ENCODE measurements at regions not wholly inside any gene's neighbourhood (a gene's known extent, or its start where the extent isn't known, plus 50 kb on each side); places are given as distances from the start of the nearest gene placed in this dataset.
"Not testable (repeated sequence)": the region's sequence is repeated elsewhere in the genome, so short reads cannot be mapped to it uniquely, and the experiment has no call there.

DNA sequence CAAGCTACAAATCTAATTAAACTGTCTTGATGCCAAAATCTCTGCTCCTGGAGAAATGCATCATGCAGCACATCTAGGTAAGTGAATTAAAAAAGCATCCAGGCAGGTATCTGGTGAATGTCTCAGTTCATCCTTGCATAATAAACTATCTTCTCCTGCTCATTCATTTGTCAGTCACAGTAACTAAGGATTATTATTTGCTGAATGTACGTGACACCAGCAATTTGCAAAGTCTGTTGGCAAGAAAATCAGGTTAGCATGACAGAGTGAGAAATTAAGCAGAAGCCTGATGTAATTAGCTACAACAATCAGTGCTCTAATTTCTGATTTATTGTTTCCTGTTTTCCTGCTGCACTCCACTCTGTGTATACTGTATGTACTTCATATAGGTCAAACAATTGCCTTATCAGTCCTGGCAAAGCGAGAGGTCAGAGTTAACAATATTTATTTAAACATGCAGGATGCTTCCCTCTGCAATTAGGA lies 213.6 kb downstream of the FBXO8 start:
- no peak for DNase-seq (ENCODE audit: low read depth)

DNA sequence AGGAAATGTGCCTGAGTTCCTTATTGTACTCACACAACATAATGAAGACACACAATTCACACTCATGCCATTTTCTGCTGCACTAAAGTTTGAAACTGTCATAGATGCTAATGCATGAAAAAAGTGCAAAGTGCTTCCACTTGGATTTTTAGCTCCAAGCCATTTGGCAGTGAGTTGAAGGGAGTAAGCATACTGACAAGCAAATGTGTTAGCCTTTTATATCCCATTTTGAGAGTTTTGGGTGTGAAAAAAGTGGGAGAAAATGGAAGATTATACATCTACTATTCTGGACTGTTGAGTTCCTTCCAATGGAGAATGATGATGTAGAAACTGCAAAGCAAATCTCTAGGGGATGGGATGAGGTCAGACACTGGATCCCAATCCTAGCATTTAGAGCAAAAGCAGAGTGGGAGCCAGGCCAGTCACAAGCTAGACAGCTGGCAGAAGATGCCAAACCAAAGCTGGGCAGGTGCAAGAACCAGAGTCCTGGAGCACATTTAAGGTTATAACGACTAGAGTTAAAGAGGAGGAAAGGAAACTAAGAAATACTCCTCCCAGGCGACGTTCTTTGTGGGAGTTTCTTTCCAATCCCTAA lies 216.8 kb downstream of the FBXO8 start:
- no peak for DNase-seq (ENCODE audit: low read depth)

DNA sequence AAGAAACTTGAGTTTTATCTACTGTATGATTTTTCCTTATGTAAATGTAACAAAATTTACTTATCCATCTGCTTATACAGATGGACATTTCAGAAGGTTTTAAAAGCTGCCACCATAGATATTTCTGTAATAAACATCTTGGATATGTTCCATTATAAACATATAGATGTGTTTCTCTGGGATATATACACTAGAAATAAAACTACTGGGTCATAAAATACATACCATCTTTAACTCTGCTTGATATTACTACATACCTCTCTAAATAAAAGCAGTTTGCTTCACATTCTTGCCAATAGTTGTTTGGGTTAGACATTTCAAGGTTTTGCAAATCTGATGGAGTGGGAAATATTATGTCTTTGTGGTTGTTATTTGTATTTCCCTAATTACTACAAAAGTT lies 220.6 kb downstream of the FBXO8 start:
- DNase-seq (ENCODE audit: low read depth), result no peak

DNA sequence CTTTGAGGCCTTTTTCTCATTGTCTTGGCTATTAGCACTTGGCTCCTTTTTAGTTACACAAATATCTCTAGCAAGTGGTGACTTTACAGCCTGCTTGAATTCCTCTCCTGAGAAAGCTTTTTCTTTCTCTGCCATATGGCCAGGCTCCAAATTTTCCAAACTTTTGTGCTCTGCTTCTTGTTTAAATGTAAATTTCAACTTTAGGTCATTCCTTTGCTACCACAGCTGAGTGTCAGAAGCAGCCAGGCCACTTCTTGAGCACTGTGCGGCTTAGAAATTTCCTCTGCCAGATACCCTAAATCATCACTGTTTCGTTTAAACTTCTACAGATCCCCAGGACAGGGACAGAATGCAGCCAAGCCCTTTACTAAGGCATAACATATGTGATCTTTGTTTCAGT lies 222.4 kb downstream of the FBXO8 start:
- no peak for DNase-seq (ENCODE audit: low read depth)

DNA sequence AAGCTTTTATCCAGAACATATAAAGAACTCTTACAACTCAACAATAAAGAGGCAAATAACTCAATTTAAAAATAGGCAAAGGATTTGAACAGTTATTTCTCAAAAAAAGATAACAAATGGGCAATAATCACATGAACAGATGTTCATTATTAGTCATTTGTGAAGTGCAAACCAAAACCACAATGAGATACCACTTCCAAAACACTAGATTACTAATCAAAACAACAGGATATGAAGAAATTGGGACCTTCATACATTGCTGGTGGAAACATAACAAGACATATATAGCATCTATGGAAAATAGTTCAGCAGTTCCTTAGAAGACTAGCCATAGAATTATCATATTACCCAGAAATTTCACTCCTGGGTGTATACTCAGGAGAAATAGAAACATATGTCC lies 224.6 kb downstream of the FBXO8 start:
- no peak for DNase-seq (ENCODE audit: low read depth)

DNA sequence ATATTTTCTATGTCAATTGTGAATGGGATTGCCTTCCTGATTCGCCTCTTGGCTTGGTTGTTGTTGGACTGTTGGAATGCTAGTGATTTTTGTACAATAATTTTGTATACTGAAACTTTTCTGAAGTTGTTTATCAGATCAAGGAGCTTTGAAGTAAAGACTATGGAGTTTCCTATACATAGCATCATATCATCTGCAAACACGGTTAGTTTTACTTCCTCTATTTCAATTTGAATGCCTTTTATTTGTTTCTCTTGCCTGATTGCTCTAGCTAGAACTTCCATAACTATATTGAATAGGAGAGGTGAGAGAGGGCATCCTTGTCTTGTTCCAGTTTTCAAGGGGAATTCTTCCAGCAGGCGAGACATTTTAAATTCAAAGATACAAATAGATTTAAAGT lies 226.5 kb downstream of the FBXO8 start:
- no peak for DNase-seq (ENCODE audit: low read depth)

DNA sequence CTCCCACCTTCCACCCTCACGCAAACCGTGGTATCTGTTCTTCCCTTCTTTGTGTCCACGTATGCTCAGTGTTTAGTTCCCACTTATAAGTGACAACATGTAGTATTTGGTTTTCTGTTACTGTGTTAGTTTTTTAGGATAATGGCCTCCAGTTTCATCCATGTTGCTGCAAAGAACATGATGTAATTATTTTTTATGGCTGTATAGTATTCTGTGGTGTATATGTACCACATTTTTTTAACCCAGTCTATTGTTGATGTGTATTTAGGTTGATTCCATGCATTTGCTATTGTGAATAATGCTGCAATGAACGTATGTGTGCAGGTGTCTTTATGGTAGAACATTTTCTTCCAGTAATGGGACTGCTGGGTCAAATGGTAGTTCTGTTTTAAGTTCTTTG lies 228.1 kb downstream of the FBXO8 start:
- no peak for DNase-seq (ENCODE audit: low read depth)

DNA sequence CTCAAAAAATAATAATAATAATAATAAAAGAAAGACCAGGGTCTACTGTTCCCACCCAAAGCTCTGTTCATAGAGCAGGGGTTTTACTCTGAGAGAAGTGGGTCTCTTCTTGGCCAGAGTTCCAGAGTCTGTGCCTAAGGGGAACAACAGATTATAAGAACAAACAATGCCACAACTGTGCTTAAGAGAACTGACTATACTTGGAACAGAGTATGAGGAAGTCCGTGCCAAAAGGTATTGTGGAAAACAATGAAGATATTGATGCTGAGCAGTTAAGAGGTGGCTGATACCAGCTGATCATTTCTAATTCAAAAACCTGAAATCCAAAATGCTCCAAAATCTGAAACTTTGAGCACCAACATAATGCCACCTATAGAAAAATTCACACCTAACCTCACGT lies 229.6 kb downstream of the FBXO8 start:
- no peak for DNase-seq (ENCODE audit: low read depth)

DNA sequence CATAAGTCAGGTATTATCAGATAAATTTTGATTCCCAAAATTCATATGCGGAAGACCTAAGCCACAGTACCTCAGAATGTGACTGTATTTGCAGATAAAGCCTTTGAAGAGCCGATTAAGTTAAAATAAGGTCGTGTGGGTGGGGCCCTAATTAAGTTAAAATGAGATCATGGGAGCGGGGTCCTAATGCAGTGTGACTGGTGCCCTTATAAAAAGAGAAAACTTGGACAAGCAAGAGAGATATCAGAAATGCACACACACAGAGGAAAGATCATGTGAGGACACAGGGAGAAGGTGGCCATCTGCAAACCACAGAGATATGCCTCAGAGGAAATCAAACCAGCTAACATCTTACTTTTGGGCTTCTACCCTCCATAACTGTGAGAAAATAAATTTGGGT lies 236.1 kb downstream of the FBXO8 start:
- no peak for DNase-seq (ENCODE audit: low read depth)

DNA sequence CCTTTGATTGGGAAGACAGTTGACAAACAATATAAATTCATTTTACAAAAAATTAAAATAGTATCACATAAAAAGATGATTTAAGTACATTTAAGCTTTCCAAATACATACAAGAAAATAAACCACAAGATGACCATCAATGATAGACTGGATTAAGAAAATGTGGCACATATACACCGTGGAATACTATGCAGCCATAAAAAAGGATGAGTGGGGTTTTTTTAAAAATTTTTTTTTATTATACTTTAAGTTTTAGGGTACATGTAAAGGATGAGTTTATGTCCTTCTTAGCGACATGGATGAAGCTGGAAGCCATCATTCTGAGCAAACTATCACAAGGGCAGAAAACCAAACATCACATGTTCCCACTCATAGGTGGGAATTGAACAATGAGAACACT lies 237.6 kb downstream of the FBXO8 start:
- not testable (repeated sequence) for DNase-seq (ENCODE audit: low read depth)

DNA sequence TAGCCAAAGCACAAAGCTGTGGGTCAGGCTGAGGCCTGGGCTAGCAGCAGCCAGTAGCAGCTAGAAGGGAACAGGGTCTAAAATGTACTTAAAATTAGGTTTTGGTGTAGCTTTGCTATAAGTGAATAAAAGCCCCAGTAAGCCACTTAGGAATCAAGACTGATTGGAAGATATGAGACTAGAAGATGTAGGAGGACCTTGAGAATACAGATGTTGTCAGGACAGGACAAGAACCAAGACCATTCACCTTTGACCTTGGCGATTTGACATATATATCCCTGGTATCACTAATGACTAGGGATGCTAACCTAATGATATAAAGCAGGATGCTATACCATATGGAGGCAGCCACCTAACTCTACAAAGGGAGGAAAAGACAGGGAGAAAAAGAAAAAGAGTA lies 238.1 kb downstream of the FBXO8 start:
- no peak for DNase-seq (ENCODE audit: low read depth)

DNA sequence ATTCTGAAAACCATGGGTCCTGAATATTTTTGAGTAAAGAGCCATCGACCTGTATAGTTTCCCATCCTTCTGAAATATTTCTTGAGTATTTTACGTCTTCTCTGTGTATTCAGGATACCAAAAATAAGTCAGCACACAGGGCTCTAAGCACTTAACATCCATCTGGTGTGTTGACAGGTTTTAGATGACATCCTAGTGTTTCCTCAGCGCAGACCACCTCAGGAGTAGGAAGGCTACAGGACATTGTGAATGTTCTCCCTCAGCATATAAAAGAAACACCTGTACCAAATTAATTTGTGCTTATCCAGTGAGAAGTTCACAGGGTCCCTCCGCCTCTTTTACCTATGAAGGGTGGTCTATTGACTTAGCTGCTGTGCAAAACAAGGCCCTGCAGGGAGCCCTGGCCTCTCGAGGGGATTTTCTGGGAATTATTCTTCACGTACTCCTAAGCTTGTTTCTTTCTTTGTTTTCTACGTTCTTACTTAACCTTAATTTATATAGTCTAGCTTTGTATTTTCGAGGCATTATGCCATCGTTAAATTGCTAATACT lies 241.8 kb downstream of the FBXO8 start:
- no peak for DNase-seq (ENCODE audit: low read depth)

DNA sequence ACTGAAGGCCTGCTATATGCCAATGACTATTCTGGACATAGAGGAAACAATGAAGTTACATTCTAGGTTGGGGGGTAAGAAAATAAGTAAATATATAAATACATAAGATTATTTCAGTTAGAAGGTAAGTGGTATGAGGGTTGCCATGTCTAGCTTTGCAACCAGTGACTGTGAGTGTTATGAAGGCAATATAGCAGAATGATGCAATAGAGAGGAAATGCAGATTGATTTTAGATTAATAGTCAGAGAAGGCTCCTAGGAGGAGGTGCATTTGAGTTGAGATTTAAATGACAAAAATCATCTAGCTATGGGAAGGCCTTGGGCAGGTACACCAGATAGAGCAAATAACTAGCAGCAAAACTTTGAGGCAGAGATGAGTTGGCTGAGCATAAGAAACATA lies 243.2 kb downstream of the FBXO8 start:
- no peak for DNase-seq (ENCODE audit: low read depth)

DNA sequence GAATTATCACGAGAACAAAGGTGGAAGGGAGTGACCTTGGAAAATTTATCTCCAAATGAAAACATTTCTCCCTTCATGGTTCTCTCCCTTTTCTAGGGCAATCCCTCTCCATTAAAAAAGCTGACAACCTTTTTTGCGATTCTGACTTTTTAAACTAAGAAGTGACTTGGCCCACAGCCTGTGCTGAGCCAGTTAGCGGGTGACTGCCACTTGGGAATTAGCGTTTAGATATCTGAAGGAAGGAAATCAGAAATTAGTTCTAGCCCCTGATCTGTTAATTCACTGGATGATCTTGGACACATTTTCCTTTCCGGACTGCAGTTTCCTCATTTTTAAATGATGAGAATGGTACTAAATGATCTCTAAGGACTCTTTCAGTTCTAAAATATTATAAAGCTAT lies 245.0 kb downstream of the FBXO8 start:
- no peak for DNase-seq (ENCODE audit: low read depth)

DNA sequence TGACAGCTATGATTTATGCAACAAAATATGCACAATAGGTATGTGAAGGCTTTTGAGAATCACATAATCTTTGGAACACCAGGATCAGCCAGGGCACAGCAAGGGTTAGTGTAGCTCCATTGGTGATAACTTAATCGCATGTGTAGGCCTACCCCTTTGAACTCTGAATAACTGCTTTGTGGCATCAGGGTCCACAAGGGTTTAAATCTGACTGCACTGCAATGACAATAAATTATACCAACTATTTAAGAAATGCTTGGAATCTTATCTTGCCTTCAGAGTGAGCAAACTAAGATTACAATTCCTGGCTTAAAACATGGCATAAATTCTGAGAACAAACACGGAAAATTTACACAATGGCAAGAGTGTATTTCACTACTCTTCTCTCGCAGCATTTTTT lies 245.8 kb downstream of the FBXO8 start:
- no peak for DNase-seq (ENCODE audit: low read depth)

DNA sequence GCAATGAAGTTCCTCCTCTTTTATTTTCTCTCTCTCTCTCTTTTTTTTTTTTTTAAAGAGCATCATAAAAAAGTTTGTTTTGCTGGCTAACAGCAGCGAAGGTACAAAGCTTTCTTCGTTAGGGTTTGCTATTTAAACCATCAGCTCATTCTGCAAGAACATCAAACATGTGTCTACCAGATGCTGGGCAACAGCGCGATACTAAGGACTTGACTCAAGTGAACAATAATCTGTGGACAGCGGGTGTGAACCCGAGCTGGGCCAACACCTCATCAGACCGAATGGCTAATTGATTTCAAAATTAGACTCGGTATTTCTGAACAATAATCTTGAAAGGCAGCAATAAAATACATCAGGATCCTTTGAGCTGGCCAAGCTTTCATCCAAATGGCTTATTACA lies 246.4 kb downstream of the FBXO8 start:
- no peak for DNase-seq (ENCODE audit: low read depth)

DNA sequence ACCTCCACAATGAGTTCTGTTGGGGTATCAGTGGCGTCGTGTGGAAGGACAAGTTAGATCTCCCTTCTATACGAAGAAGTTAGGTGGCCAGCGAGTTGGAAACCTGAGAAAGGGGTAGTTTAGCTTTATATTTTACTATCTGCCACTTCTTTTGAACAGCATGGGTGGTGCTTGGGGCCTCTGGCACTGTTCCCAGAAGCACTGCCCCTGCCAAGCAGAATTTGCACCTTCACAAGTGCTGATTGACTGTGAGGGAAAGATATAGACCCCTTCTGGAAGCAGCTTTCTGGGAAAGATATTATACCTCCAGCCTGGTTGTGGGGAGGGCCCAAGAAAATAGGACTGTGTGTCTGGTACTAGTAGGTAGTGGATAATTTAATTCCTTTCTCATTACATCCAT lies 246.9 kb downstream of the FBXO8 start:
- DNase-seq (ENCODE audit: low read depth), result no peak

DNA sequence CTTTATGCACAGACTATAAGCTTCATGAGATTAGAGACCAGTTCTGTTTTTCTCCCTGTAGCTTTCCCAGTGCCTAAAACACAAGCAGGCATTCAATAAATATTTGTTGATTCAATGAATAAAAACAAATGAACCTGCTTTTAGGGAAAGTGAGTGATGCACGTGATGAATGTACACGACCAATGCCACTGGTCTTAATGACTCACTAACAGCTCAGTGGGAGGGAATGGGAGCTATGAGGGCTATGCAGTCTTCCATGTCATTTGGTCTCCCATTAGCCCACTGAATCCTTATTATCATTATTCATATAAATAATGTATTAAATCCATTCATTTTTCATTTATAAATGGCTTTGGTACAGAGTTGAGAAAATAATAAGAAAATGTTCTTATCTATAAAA lies 247.4 kb downstream of the FBXO8 start:
- DNase-seq (ENCODE audit: low read depth), result no peak

DNA sequence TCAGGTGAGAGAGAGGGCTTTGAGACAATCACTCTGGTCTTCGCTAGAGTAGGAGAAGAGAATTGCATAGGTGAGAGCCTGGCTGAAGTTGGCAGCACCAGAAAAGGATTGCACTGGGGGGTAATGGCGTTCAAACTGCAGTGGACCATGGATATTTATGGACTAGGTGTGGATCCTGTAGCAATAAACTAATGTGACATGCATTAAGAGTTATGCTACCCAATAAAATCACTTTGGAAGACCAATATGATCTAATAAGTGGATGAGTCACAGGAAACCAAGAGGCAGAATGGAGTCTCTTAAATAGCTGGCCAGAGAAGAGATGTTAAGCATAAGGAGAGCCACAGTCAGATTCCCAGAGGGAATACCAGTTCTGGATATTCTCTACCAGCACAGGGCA lies 259.8 kb downstream of the FBXO8 start:
- DNase-seq (ENCODE audit: low read depth), result no peak

DNA sequence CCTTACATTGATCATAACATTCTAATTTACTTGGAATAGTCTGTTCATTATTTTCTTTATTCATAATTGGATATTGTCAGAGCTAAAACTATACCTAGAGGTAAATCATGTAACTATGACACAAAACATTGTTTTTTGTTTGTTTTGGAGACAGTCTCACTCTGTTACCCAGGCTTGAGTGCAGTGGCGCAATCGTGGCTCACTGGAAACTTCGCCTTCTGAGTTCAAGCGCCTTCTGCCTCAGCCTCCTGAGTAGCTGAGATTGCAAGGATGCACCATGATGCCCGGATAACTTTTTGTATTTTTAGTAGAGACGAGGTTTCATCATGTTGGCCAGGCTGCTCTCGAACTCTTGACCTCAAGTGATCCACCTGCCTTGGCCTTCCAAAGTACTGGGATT lies 265.2 kb downstream of the FBXO8 start:
- no peak for DNase-seq (ENCODE audit: low read depth)

DNA sequence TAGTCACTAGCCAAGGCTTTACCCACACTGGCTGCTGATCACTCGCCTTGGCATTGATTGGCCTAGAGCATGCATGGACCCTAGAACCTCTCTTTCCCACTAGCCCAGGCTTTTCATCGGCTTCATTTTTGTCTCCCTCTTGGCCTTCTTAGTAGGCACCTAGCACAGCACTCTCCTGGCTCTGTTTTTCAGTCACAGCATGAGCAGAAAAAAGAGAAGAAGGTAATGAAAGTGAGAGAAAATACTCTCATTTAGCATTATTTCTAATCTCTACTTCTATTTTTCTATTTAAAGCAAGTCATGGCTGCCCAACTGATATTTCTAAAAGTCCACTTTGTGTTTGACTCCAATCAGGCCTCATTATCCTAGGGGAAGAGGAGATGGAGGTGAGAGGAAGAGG lies 267.2 kb downstream of the FBXO8 start:
- no peak for DNase-seq (ENCODE audit: low read depth)

DNA sequence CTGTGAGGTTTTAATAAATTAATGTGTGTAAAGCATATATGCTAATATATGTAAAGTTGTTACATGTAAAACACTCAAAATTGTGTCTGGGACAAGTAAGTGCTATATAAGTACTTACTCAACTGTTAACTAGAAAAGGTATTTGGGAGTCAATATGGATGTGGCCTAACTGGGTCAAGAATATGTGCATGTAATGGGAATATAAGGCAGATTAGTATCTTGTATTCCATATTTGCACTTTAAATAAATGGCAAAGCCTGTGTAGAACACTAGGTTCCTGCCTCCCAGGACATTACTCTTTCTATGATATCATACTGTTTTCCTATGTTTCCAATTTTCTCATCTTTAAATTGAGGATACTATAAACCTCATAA lies 270.6 kb downstream of the FBXO8 start:
- no peak for DNase-seq (ENCODE audit: low read depth)

DNA sequence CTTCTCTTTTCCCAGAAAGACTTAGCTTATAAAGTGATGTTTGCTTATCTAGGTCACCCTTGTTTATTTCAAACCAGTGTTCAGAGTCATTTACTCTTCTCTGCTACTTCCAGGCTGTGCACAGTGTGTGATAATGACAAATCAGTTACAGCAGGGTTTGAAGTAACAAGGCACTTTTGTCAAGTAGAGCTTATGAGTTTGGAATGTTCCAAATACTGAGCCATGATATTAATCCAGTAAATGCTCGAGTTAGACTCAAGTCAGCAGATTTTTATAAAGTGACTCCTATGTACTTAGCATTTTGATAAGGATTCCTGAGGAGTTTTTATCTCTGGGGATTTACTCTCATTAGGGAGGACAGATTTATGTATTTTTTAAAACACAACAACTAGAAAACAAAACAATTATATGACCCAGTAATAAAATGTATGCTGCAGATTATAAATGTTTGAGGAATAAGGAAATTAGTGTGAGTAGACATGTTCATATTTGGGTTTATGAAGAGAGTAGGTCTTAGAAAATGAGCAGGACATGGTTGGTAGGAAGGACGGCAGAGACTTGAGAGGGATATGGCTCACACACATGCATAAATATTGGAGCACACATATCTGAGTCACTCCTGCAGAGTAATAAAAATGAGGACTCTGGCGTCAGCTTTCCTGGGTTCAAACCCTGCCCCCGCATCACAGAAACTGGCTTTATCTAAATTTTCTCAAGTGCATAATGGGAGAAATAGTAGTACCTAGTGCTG lies 271.2 kb downstream of the FBXO8 start:
- no peak for DNase-seq (ENCODE audit: low read depth)

DNA sequence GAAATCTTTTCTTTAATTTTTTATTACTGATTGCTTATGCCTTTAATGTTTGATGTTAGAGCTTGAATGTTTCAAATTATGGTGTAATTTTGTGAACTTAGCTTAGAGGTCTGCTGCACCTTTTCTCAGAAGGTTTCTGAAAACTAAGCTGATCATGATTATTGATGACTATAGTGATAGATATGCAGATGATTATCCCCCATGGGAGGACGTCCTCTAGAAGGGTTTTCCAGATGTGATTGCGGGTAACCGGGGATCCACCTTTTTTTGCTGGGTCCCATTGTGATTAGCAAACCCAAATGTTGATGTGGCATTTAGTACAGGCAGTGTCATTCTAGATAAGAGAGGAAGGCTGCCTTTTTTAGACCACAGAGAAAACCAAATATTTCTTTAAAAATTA lies 272.9 kb downstream of the FBXO8 start:
- DNase-seq (ENCODE audit: low read depth), result no peak

Measured in stromal cell of bone marrow (primary cell).